ENCODE measurements at regions not wholly inside any gene's neighbourhood (a gene's known extent, or its start where the extent isn't known, plus 50 kb on each side); places are given as distances from the start of the nearest gene placed in this dataset.

- no peaks in the 10 kb centered on the region for H3K4me1 ChIP-seq (ENCODE audit: insufficient read depth, low read length, poor library complexity, severe bottlenecking)
- DNase-seq (ENCODE audit: low spot score) = no peak
- POLR2A ChIA-PET (ENCODE audit: low non-redundant PET) = no interaction called here
- no peak for TF ChIP-seq EZH2 (IDR thresholded peaks at IDR 0.05; ENCODE audit: borderline replicate concordance, low read depth, low read length, poor library complexity, severe bottlenecking)
- TF ChIP-seq CTCF (conservative IDR thresholded peaks at IDR 0.05; ENCODE audit: low read depth, low read length) = no peak
- H3K9me3 ChIP-seq (ENCODE audit: low read depth, low read length, poor library complexity, severe bottlenecking) = no peaks in the 10 kb centered on the region
- H3K27me3 ChIP-seq (replicated peaks; ENCODE audit: insufficient read depth, low read depth, low read length, poor library complexity) = no peaks in the 10 kb centered on the region
- intact Hi-C loops (cut with micrococcal nuclease; ENCODE audit: unreplicated experiment) = no loop called here
- CTCF ChIA-PET = no interaction called here
- BruUV-seq (replicated peaks) = no TSS peak
- H3K27ac ChIP-seq (ENCODE audit: low read depth, low read length, poor library complexity, severe bottlenecking) = no peak overlapping the region
- no peak overlapping the region for H3K4me3 ChIP-seq (ENCODE audit: low read depth, low read length, poor library complexity, severe bottlenecking)
- no peaks in the 10 kb centered on the region for H3K36me3 ChIP-seq (ENCODE audit: insufficient read depth, low read length, poor library complexity, severe bottlenecking)
These were observed 105.9 kb downstream of the ID4 start for GRCh38 chr6:19943042-19943441.

GRCh38 chr6:19945843-19946358 is 108.7 kb downstream of the ID4 start:
- DNase-seq (ENCODE audit: low spot score) = no peak
- Histone ChIP-seq H3K9me3 (ENCODE audit: low read depth, low read length, poor library complexity, severe bottlenecking) (no peaks in the 10 kb centered on the region), H3K27me3 (replicated peaks; ENCODE audit: insufficient read depth, low read depth, low read length, poor library complexity) (no peaks in the 10 kb centered on the region), H3K4me1 (ENCODE audit: insufficient read depth, low read length, poor library complexity, severe bottlenecking) (no peaks in the 10 kb centered on the region), H3K4me3 (ENCODE audit: low read depth, low read length, poor library complexity, severe bottlenecking) (no peak overlapping the region), H3K27ac (ENCODE audit: low read depth, low read length, poor library complexity, severe bottlenecking) (no peak overlapping the region), H3K36me3 (ENCODE audit: insufficient read depth, low read length, poor library complexity, severe bottlenecking) (no peaks in the 10 kb centered on the region)
- ChIA-PET CTCF (no interaction called here), POLR2A (ENCODE audit: low non-redundant PET) (no interaction called here)
- intact Hi-C loops (cut with micrococcal nuclease; ENCODE audit: unreplicated experiment) = no loop called here
- BruUV-seq (replicated peaks) = no TSS peak
- TF ChIP-seq CTCF (conservative IDR thresholded peaks at IDR 0.05; ENCODE audit: low read depth, low read length) = no peak
- TF ChIP-seq EZH2 (IDR thresholded peaks at IDR 0.05; ENCODE audit: borderline replicate concordance, low read depth, low read length, poor library complexity, severe bottlenecking) = no peak

- Histone ChIP-seq H3K4me3 (ENCODE audit: low read depth, low read length, poor library complexity, severe bottlenecking) (no peak overlapping the region), H3K4me1 (ENCODE audit: insufficient read depth, low read length, poor library complexity, severe bottlenecking) (no peaks in the 10 kb centered on the region), H3K36me3 (ENCODE audit: insufficient read depth, low read length, poor library complexity, severe bottlenecking) (no peaks in the 10 kb centered on the region), H3K9me3 (ENCODE audit: low read depth, low read length, poor library complexity, severe bottlenecking) (no peaks in the 10 kb centered on the region), H3K27ac (ENCODE audit: low read depth, low read length, poor library complexity, severe bottlenecking) (no peak overlapping the region), H3K27me3 (replicated peaks; ENCODE audit: insufficient read depth, low read depth, low read length, poor library complexity) (no peaks in the 10 kb centered on the region)
- TF ChIP-seq CTCF (conservative IDR thresholded peaks at IDR 0.05; ENCODE audit: low read depth, low read length) = no peak
- intact Hi-C loops (cut with micrococcal nuclease; ENCODE audit: unreplicated experiment) = no loop called here
- ChIA-PET POLR2A (ENCODE audit: low non-redundant PET) (no interaction called here), CTCF (no interaction called here)
- DNase-seq (ENCODE audit: low spot score) = no peak
- BruUV-seq (replicated peaks) = no TSS peak
These were observed 112.0 kb downstream of the ID4 start for GRCh38 chr6:19949155-19949554.
